Inflammatory macrophage treated with lipopolysaccharide for 1 hour (primary cell): ENCODE measurements at regions not wholly inside any gene's neighbourhood (a gene's known extent, or its start where the extent isn't known, plus 50 kb on each side); places are given as distances from the start of the nearest gene placed in this dataset.

Experiments
- DNase-seq, 2 donors: peaks; one replicate each; pipeline ENCODE4 v3.0.0-alpha.2; 2020 to 2022

DNA sequence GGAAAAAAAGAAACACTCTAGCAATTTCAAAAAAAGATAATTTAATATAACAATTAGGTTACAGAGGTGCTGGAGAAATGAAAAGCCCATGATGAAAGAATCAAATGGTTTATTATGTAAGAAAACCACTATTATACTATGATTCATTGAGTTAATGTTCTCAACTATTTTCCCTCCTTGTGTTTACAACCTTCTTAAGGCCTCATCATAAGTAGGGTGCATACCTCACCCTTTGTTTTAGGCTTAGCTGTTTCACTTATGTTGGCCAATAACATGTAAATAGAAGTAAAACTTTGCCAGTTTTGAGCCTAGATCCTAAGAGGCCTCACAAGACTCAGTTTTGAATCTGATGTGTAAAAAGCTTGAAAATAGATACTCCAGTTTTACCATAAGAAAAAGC lies 418.3 kb upstream of the DDX18 start:
- no peak for DNase-seq

GRCh38 chr2:117401582-117401981 lies 412.9 kb upstream of the DDX18 start:
- DNase-seq: no peak

GRCh38 chr2:117406443-117406842 lies 408.0 kb upstream of the DDX18 start:
- no peak for DNase-seq

GRCh38 chr2:117407746-117408145 lies 406.7 kb upstream of the DDX18 start:
- no peak for DNase-seq

DNA sequence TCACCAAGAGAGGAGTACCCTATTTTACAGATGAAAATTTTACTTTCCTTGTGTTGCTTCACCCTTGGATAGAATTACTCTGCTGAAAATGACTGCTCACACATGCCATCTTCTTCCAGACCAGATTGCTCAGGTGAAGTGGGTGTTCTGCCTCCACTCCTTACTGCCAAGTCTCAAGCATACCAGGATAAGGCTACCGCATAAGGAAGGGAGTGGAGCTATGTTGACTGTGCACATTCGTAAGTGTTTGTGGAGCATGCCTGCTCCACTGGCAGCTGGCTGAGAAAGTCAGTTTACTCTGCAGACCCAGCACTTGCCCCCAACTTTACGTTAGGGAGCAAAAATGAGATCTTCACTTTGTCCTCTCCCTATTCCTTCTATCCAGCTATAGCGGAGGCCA lies 405.0 kb upstream of the DDX18 start:
- no peak for DNase-seq

DNA sequence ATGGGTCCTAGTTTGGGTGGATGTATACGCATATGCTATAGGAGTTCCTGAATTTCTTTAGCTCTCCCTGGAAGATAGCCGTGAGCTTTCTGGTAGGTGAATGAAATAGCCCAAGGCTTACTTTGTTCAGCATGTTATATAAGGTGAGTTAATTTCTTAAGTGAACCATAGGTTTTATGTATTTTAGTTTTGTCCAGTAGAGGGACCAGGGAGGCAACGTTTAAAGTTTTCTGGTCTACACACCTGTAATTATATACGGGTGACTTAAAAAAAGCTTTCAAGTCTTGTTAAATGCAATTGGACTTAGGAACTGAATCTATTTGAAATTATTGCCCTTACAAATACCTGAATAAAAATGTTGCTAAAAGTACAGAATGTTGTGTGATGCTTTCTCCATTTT lies 402.5 kb upstream of the DDX18 start:
- DNase-seq: no peak

DNA sequence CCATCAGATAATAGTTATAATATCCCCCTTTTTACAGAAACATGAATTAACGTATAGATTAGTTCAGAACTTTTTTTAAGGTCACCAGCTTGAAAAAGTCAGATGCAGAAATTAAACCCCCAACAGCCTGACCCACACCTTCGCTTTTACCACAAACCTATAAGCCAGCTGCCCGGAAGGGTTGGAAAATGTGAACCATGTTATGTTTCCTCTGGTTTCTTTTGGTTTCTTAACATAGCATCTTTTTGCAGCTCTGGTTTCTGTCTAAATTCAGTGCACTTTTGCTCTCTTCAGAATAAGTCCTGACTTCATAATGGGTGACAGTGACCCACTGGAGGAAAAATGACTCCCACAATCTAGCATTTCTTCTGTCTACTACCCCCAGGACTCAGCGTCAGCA lies 381.7 kb upstream of the DDX18 start:
- DNase-seq: no peak

- no peak for DNase-seq
Observed at GRCh38 chr2:117436697-117437096, 377.8 kb upstream of the DDX18 start.

DNA sequence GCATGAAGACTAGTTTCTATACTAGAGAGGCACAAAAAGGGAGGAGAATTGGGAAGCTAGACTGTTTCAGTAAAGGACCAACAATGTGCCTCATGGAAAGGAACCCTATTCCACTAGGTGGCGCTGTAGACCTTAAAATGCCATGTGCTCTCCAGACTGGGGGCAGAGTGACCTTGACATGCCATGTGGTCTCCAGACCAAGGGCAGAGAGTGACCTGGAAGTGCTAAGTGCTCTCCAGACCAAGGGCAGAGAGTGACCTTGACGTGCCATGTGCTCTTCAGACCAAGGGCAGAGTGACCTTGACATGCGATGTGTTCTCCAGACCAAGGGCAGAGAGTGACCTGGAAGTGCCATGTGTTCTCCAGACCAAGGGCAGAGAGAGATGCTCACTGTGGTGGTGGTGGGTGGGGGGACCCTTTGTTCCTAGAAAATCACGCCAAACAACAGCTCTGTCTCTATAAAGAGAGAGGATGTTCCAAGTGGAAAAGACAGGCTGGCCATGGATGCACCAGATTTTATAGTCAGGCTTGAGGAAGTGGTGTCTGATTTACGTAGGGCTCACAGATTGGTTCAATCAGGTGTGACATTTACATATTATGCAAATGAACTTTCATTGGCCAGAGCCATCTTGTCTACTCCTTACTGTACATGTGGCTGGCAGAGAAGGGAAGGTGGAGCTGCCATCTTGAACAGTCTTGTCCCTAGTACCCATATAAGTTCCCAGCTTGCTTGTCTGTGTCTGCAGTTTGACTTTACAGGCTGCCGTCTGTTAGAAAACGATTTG lies 344.0 kb upstream of the DDX18 start:
- peak; percentile 0 to 21 for DNase-seq

- no peak for DNase-seq
Observed at GRCh38 chr2:117481608-117482007, 332.9 kb upstream of the DDX18 start.

DNA sequence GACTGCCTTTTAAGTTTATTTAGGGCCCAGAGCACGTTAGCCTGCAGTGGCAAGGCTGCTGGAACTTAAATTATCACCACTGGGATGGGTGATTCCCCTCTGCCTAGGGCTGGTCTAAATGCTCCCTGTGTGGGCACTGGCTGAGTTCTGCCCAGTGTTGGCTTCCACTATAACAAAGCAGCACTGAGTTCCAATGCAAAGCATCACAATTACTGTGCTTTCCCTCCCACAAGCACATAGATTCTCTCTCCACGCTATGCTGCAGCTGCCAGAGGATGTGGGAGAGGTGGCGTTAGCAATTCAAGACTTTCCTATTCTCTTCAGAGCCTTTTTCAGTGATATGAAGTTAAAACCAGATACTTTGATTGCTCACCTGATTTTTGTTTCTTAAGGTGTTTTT lies 328.9 kb upstream of the DDX18 start:
- no peak for DNase-seq

GRCh38 chr2:117486081-117486480 lies 328.4 kb upstream of the DDX18 start:
- no peak for DNase-seq

DNA sequence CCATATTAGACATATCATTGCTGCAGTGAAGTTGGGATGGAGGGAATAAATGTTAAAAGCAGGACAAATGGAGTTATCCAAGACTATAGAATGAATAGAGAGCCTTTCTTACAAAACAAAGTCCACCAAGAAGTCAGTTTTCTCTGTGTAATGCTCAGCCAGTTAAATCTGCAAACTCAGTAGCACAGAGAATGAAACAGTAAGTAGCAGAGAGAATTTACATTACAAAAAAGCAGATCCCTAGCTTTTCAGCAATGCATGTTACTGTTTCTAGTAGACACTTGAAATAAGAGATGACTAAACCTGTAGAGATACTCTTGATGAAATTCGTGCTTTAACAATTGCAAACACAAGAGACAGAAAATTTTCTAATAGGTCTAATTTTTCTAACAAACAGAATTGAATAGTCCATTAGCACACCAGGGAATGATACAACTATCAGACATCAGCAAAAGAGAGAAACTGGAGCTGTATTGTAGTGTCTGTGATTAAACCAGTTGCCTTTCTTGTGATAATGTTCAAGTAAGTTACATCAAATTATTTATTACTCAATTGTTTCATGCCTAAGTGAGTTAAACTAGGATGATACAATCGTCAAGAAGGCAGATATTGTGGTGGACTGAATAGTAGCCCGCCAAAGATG lies 322.2 kb upstream of the DDX18 start:
- DNase-seq: no peak

DNA sequence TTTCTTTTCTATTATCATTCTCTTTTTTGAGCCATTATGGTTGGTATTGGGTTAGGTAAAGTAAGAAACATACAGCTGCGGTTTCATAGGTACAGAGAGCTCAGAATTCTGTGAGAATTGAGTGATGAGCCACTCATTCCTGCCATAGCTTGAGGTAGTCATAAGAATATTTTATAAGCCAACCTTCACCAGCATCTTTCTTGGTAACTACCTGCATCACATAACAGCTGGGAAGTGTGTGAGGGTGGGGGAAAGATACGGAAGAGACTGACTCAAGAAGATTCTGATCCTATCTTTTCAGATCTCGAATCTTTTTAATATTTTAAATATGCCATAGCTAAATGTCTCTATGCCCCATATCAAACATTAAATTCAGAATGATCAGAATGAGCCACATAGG lies 313.8 kb upstream of the DDX18 start:
- DNase-seq: no peak

- no peak for DNase-seq
Observed at GRCh38 chr2:117502121-117502520, 312.4 kb upstream of the DDX18 start.

GRCh38 chr2:117512307-117512706 lies 302.2 kb upstream of the DDX18 start:
- DNase-seq: no peak

- DNase-seq: no peak
Observed at GRCh38 chr2:117514371-117514770, 300.1 kb upstream of the DDX18 start.

GRCh38 chr2:117519238-117519637 lies 295.3 kb upstream of the DDX18 start:
- DNase-seq: no peak

DNA sequence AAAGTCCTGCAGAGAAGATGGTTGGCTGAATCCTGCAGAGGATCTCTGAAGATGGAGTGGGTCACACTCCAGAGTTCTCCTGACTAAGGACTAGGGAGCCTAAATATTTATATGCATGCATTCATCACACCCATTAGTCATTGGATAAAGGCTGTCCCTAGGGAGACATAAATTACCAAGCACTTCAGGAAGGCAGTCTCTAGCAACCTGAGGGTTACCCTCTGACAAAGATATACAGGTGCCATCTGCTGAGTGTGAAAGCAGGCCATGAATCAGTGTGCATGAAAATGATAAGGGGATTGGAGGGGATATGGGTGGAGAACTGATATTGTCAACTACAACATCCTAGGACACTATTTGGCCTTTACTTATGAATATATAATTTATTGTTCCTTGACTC lies 294.8 kb upstream of the DDX18 start:
- no peak for DNase-seq

GRCh38 chr2:117523267-117523666 lies 291.2 kb upstream of the DDX18 start:
- DNase-seq: no peak

- no peak for DNase-seq
Observed at GRCh38 chr2:117523711-117524238, 290.7 kb upstream of the DDX18 start.

DNA sequence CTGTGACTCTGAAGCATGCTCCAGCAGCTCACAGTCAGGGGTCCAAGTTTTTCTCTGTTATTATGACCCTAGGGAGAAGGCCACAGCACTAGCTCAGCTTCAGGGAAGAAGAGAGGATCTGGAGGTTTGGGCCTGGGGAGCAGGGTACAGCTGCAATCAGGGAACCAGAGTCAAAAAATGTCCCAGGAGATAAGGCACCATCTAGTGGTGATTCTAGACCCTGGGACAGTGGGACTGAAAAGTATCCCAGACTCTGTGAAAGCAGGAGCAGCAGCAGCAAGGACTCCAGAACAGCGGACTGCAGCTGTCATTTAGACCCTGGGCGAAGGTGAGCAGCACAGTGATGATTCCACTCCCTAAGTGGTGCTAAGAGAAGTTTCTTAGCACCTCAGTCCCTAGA lies 278.4 kb upstream of the DDX18 start:
- DNase-seq: no peak

DNA sequence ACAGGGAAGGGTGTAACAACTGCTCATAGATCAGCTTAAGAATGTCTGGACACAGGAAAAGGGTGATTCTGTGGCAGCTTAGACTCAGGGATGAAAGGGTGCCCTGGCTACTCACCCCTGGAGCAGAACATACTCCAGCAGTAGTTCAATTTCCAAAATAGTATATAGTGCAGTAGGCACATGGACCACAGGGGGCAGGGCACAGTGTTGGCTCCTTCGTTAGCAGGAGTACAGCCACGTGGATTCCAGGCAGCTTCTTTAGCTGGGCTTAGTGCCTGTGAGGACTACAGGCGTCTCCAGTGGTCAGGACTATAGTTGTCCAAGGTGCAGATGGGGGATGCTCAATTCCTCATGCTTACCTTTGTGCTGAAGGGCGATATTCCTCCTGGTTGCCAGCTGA lies 277.5 kb upstream of the DDX18 start:
- DNase-seq: no peak

- DNase-seq: no peak
Observed at GRCh38 chr2:117551858-117552257, 262.6 kb upstream of the DDX18 start.

DNA sequence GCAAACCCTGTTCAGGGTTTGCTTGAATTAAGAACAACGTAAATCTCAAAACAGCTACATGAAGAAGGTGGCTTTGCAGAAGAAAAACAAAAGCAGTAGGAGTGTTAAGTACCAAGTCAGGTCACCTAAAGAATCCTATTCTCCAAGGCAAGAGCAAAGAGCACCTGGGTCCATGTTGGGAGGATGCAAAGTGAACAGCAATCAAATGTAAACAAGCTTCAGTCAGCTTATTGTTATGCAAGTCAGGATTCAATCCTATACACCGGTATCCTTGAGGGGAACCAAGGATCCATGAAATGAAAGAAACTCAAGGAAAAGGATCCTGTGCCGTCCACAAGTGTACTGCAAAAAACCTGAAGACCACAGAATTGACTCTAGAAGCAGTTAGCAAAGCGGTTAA lies 261.0 kb upstream of the DDX18 start:
- no peak for DNase-seq
